Retinal pigment epithelial cell (primary cell): ENCODE measurements at regions not wholly inside any gene's neighbourhood (a gene's known extent, or its start where the extent isn't known, plus 50 kb on each side); places are given as distances from the start of the nearest gene placed in this dataset.

ENCODE experiments used
- DNase-seq: peaks from one replicate; pipeline ENCODE4 v3.0.0-alpha.2; 2010; ENCODE audit warnings: low read depth
- H3K4me3 ChIP-seq: 2 replicates; pipeline ENCODE4 v1.5.1; 2011; ENCODE audit warnings: mild to moderate bottlenecking, low read length, control low read depth, moderate library complexity
- CTCF ChIP-seq: conservative IDR thresholded peaks from 2 replicates; pipeline ENCODE4 v1.5.1; 2011; ENCODE audit warnings: low read depth, low read length, control low read depth, inconsistent platforms

- no peak for TF ChIP-seq CTCF
- DNase-seq, result no peak
- no peak overlapping the region for H3K4me3 ChIP-seq
These were observed 176.4 kb downstream of the SOX4 start for GRCh38 chr6:21769968-21770367.

DNA sequence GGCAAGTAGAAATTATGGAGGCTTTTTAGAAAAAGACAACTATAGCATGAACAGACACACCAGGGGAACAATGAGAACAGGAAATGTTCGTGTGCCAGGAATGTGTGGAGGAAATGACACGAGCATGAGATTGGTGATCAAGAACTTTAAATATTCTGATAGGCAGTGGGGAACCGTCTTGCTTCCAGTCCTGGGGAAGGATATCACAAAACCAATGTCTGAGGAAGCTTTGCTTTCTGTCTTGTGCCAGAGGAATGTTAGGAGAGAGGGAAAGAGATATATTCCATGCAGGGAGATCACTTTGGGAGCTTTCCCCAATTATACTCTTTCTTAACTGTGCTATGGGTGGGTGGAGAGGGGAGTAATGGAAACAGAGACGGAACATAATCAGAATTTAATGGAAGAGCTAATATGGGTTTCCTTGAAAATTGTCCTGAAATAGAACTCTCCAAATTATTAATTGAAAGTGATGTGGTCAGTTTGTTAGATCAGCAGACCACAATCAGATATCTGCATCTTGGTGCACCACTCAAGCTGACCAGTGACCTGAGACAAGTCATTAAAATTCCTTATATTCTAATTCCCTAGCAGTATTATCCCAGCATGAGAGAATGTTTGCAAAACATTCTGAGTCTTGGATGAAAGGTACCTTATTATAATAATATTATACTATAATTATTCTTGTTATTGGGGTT lies 178.2 kb downstream of the SOX4 start:
- TF ChIP-seq CTCF, result no peak
- no peak overlapping the region for H3K4me3 ChIP-seq

GRCh38 chr6:21772477-21772876 lies 178.9 kb downstream of the SOX4 start:
- no peak for DNase-seq
- TF ChIP-seq CTCF, result no peak
- H3K4me3 ChIP-seq, result no peak overlapping the region

More for the DNA sequence above, 178.2 kb downstream of the SOX4 start:
- DNase-seq, result no peak

GRCh38 chr6:21772884-21773575 lies 179.5 kb downstream of the SOX4 start:
- no peak for DNase-seq
- TF ChIP-seq CTCF, result no peak
- H3K4me3 ChIP-seq, result no peak overlapping the region

DNA sequence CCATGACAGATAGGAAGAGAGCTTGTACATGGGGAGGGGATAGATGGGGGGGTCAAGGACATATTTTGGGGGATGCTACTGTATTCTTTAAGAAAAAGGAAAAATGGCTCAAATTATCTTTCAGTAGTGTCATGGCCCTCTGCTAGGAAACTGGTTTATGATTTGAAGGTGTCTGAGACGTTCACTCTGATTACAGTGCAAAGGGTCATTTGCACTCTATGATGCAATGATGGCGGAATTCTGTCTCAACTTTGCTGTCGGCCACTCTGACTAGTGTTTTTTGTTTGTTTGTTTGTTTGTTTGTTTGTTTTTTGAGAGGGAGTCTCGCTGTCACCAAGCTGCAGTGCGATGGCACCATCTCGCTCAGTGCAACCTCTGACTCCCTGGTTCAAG lies 180.0 kb downstream of the SOX4 start:
- TF ChIP-seq CTCF, result no peak
- no peak for DNase-seq
- no peak overlapping the region for H3K4me3 ChIP-seq

DNA sequence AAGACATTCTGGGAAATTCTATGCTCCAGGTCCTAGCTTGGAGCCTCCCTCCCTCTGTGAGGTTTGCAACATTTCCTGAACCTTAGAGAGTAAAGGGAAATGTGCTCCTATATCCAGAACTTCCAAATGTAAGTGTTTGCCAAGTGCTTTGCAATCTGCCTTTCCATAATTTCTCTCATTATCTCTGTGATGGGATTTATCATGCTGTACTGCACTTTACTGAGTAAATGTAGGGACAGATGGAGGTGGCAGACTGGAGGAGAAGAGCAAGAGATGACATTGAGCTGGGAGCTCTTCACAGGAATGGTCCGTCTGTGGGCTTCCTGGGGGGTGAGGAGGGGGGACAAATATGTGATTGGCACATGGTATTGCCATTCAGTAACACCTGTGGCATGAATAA lies 184.3 kb downstream of the SOX4 start:
- H3K4me3 ChIP-seq, result no peak overlapping the region
- TF ChIP-seq CTCF, result no peak
- DNase-seq, result no peak

- TF ChIP-seq CTCF, result no peak
- H3K4me3 ChIP-seq, result no peak overlapping the region
- DNase-seq, result no peak
These were observed 186.6 kb downstream of the SOX4 start for GRCh38 chr6:21780141-21780540.
